HFFc6 (cell line): ENCODE measurements at regions not wholly inside any gene's neighbourhood (a gene's known extent, or its start where the extent isn't known, plus 50 kb on each side); places are given as distances from the start of the nearest gene placed in this dataset.

Experiments used
- DNase-seq: peaks from one replicate; pipeline ENCODE4 v3.0.0-alpha.2; 2018
- H3K27ac Mint-ChIP-seq: 2 replicates; pipeline ENCODE4 v1.8.0; 2020; ENCODE audit warnings: mild to moderate bottlenecking, mixed read lengths
- H3K27me3 Mint-ChIP-seq: 2 replicates; pipeline ENCODE4 v1.8.0; 2021; ENCODE audit warnings: mild to moderate bottlenecking, moderate library complexity, mixed read lengths; ENCODE audit not compliant: insufficient read depth
- H3K36me3 Mint-ChIP-seq: 2 replicates; pipeline ENCODE4 v1.8.0; 2021; ENCODE audit warnings: low read depth, mixed read lengths
- H3K4me1 Mint-ChIP-seq: 2 replicates; pipeline ENCODE4 v1.8.0; 2020; ENCODE audit warnings: low read depth, mixed read lengths
- H3K4me3 Mint-ChIP-seq: 2 replicates; pipeline ENCODE4 v1.8.0; 2020; ENCODE audit warnings: mild to moderate bottlenecking, moderate library complexity, mixed read lengths
- H3K9me3 Mint-ChIP-seq: 2 replicates; pipeline ENCODE4 v1.8.0; 2020; ENCODE audit warnings: mild to moderate bottlenecking, mixed read lengths
- CTCF ChIP-seq: fragments of 200-600 bp; sonication (generic); IDR thresholded peaks from 2 replicates; pipeline ENCODE4 v1.5.0; 2021; ENCODE audit warnings: antibody characterized with exemption, mild to moderate bottlenecking

- Mint-ChIP-seq H3K27me3 (no peaks in the 10 kb centered on the region; the same call in 1 of the 2 replicates), H3K4me3 (no peak overlapping the region), H3K27ac (no peak overlapping the region), H3K9me3 (0 out of 2 replicates have a peak, but pooled peaks cover 5% of the 10 kb centered on the region), H3K4me1 (peaks cover under 1% of the 10 kb centered on the region; the same call in 1 of the 2 replicates), H3K36me3 (no peaks in the 10 kb centered on the region)
- no peak for TF ChIP-seq CTCF
- no peak for DNase-seq
Measured at GRCh38 chr4:184293552-184293951, 75.9 kb upstream of the ENPP6 start.

- H3K4me1 Mint-ChIP-seq = peaks cover 7% of the 10 kb centered on the region
- DNase-seq = no peak
- H3K9me3 Mint-ChIP-seq = 0 out of 2 replicates have a peak, but pooled peaks cover 5% of the 10 kb centered on the region
- no peaks in the 10 kb centered on the region for H3K36me3 Mint-ChIP-seq
- no peak overlapping the region for H3K4me3 Mint-ChIP-seq
- no peaks in the 10 kb centered on the region; the same call in 1 of the 2 replicates for H3K27me3 Mint-ChIP-seq
- H3K27ac Mint-ChIP-seq = no peak overlapping the region
- TF ChIP-seq CTCF = no peak
Measured at GRCh38 chr4:184292877-184293276, 75.2 kb upstream of the ENPP6 start.

- Mint-ChIP-seq H3K27ac (no peak overlapping the region), H3K4me3 (no peak overlapping the region), H3K9me3 (0 out of 2 replicates have a peak, but pooled peaks cover 5% of the 10 kb centered on the region), H3K4me1 (peaks cover 11% of the 10 kb centered on the region), H3K36me3 (no peaks in the 10 kb centered on the region), H3K27me3 (no peaks in the 10 kb centered on the region; the same call in 1 of the 2 replicates)
- no peak for DNase-seq
- no peak for TF ChIP-seq CTCF
Measured at GRCh38 chr4:184292465-184292867, 74.8 kb upstream of the ENPP6 start.

GRCh38 chr4:184289179-184289535, 71.5 kb upstream of the ENPP6 start:
- H3K27me3 Mint-ChIP-seq = no peaks in the 10 kb centered on the region; the same call in 1 of the 2 replicates
- no peak for DNase-seq
- peaks cover 12% of the 10 kb centered on the region for H3K4me1 Mint-ChIP-seq
- no peaks in the 10 kb centered on the region for H3K9me3 Mint-ChIP-seq
- no peaks in the 10 kb centered on the region for H3K36me3 Mint-ChIP-seq
- no peak for TF ChIP-seq CTCF
- H3K27ac Mint-ChIP-seq = no peak overlapping the region
- no peak overlapping the region for H3K4me3 Mint-ChIP-seq

- no peaks in the 10 kb centered on the region for H3K9me3 Mint-ChIP-seq
Measured at GRCh38 chr4:184288451-184289178, 70.9 kb upstream of the ENPP6 start.

More at GRCh38 chr4:184288451-184289178, 70.9 kb upstream of the ENPP6 start:
- no peak for TF ChIP-seq CTCF
- DNase-seq = no peak
- Mint-ChIP-seq H3K27me3 (no peaks in the 10 kb centered on the region; the same call in 1 of the 2 replicates), H3K4me1 (peaks cover 12% of the 10 kb centered on the region), H3K4me3 (no peak overlapping the region), H3K36me3 (no peaks in the 10 kb centered on the region), H3K27ac (no peak overlapping the region)
